ENCODE measurements at regions not wholly inside any gene's neighbourhood (a gene's known extent, or its start where the extent isn't known, plus 50 kb on each side); places are given as distances from the start of the nearest gene placed in this dataset.

GRCh38 chr6:105835373-105835772 is 250.8 kb upstream of the PRDM1 start:
- H3K4me1 ChIP-seq: no peaks in the 10 kb centered on the region
- H3K27ac ChIP-seq: no peak overlapping the region
- no peaks in the 10 kb centered on the region for H3K27me3 ChIP-seq (ENCODE audit: insufficient read depth in 3 of 3, low read length in 2 of 3)
- intact Hi-C loops (cut with DNase I): no loop called here
- H3K9me3 ChIP-seq: no peaks in the 10 kb centered on the region
- ATAC-seq (no peak), DNase-seq (no peak)
- H3K36me3 ChIP-seq (ENCODE audit: insufficient read depth in 1 of 2, low read depth in 1 of 2): no peaks in the 10 kb centered on the region
- H3K4me3 ChIP-seq: no peak overlapping the region
- no peak for TF ChIP-seq CTCF (IDR thresholded peaks at IDR 0.05)
- WGBS, 3 donors: 68 to 77% (median 72%) methylated on average over 6 of the region's 6 CpGs

GRCh38 chr6:105833959-105834947 is 251.9 kb upstream of the PRDM1 start:
- H3K4me3 ChIP-seq: no peak overlapping the region
- H3K36me3 ChIP-seq (ENCODE audit: insufficient read depth in 1 of 2, low read depth in 1 of 2): no peaks in the 10 kb centered on the region
- no peak for TF ChIP-seq CTCF (IDR thresholded peaks at IDR 0.05)
- no peak for DNase-seq
- 84 to 85% (median 84%) methylated on average over 7 of the region's 7 CpGs for WGBS, 3 donors
- no peaks in the 10 kb centered on the region for H3K4me1 ChIP-seq
- no peak overlapping the region for H3K27ac ChIP-seq
- no peak for ATAC-seq
- no peaks in the 10 kb centered on the region for H3K27me3 ChIP-seq (ENCODE audit: insufficient read depth in 3 of 3, low read length in 2 of 3)
- intact Hi-C loops (cut with DNase I): no loop called here
- H3K9me3 ChIP-seq: no peaks in the 10 kb centered on the region

GRCh38 chr6:105832313-105832761 is 253.8 kb upstream of the PRDM1 start:
- ATAC-seq (no peak), DNase-seq (no peak)
- intact Hi-C loops (cut with DNase I): no loop called here
- no peak overlapping the region for H3K4me3 ChIP-seq
- no peaks in the 10 kb centered on the region for H3K27me3 ChIP-seq (ENCODE audit: insufficient read depth in 3 of 3, low read length in 2 of 3)
- no peak overlapping the region for H3K27ac ChIP-seq
- H3K36me3 ChIP-seq (ENCODE audit: insufficient read depth in 1 of 2, low read depth in 1 of 2): no peaks in the 10 kb centered on the region
- 82 to 90% (median 86%) methylated on average over 5 of the region's 5 CpGs for WGBS, 3 donors
- H3K9me3 ChIP-seq: no peaks in the 10 kb centered on the region
- no peak for TF ChIP-seq CTCF (IDR thresholded peaks at IDR 0.05)
- H3K4me1 ChIP-seq: no peaks in the 10 kb centered on the region

- Histone ChIP-seq H3K9me3 (peaks cover 4% of the 10 kb centered on the region), H3K36me3 (ENCODE audit: insufficient read depth in 1 of 2, low read depth in 1 of 2) (no peaks in the 10 kb centered on the region), H3K4me3 (no peak overlapping the region), H3K27me3 (ENCODE audit: insufficient read depth in 3 of 3, low read length in 2 of 3) (no peaks in the 10 kb centered on the region), H3K27ac (no peak overlapping the region), H3K4me1 (no peaks in the 10 kb centered on the region)
- DNase-seq: no peak
- ATAC-seq: no peak
- WGBS, 3 donors: 73 to 77% (median 77%) methylated on average over 5 of the region's 5 CpGs
- TF ChIP-seq CTCF (IDR thresholded peaks at IDR 0.05): no peak
- intact Hi-C loops (cut with DNase I): no loop called here
These were observed 254.6 kb upstream of the PRDM1 start for GRCh38 chr6:105831311-105832097.

All from psoas muscle (tissue), 7 donors.